ENCODE measurements at regions not wholly inside any gene's neighbourhood (a gene's known extent, or its start where the extent isn't known, plus 50 kb on each side); places are given as distances from the start of the nearest gene placed in this dataset.

DNA sequence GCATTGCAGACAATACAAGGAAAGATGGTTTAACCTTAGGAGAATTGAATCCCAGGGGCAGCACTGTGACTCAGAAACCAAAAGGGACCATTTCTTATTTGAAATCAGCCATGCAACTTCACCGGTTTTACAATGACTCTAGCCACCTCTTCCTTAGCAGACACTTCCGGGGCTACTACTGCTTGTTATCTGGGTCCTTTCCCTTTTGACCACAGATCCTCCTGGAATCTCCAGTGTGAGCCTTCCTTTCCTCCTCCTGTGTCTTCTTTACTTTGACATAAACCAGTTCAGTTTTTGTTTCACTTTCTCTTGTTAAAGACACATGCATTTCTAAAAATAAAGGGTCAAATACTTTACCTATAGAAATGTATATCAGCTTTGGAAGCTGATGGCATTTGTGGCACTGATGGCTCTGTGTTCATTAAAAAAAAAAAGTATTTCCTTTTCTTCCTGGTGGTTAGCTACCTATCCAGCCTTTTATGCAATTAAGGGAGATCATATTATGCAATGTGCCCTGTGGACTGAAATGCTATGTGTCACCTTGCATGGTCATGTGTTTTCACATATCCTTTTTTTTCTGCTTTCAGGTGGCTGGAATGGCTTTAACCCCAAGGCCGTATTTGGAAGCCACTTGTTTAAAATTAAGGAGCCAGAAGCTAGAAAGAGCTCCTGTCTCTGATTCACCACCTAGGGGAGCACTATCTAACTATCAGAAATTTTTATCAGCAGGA lies 296.2 kb downstream of the CHL1 start:
- Mint-ChIP-seq H3K4me1 (peaks cover 2 to 7% of the 10 kb centered on the region in 2 donors), H3K4me3 (peak overlapping the region; percentile 30 to 73), H3K36me3 (no peaks in the 10 kb centered on the region), H3K9me3 (no peaks in the 10 kb centered on the region), H3K27me3 (no peaks in the 10 kb centered on the region), H3K27ac (no peak overlapping the region)
- ATAC-seq (replicated peaks) (no peak), DNase-seq (no peak)

DNA sequence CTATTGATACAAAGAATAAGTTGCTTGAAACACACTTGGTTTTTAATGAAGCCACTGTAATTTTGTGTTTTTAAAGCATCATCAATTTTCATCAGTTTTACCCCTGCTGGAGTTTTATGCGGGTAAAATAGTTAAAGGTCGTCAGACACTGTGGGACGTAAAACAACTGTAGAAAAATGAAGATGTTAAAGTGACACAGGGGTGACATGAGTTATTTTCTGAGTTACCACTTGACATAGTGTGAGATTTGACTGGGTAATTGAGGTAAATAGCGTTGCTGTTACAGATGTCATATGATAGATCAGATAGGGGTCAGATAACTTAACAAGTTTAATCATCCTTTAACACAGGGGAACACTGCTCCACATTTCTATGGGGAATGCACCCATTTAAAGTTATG lies 297.6 kb downstream of the CHL1 start:
- Mint-ChIP-seq H3K4me1 (peaks cover 2 to 7% of the 10 kb centered on the region in 2 donors), H3K27me3 (no peaks in the 10 kb centered on the region), H3K27ac (no peak overlapping the region), H3K36me3 (no peaks in the 10 kb centered on the region), H3K4me3 (no peak overlapping the region), H3K9me3 (no peaks in the 10 kb centered on the region)
- ATAC-seq (replicated peaks) = no peak
- no peak for DNase-seq

DNA sequence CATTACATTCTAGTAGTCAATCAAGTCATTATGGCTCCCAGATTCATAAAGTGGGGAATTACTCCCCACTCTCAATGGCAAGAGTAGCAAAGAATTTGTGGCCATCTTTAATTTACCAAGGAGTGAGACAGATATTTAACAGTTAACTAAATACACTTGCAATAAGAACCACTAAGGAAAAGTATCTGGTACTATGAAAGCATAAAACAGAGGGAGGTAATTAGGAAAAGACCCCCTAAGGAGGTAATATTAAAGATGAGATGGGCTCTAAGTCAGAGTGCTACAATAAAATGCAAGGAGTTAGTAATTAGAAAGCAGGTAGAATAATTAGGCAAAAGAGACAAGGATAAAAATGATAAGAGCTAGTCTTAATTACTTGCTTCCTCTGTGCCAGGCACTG lies 301.9 kb downstream of the CHL1 start:
- DNase-seq = no peak
- ATAC-seq (replicated peaks) = no peak
- Mint-ChIP-seq H3K36me3 (no peaks in the 10 kb centered on the region), H3K27me3 (no peaks in the 10 kb centered on the region), H3K9me3 (no peaks in the 10 kb centered on the region), H3K4me1 (no peaks in the 10 kb centered on the region), H3K4me3 (no peak overlapping the region), H3K27ac (no peak overlapping the region)

DNA sequence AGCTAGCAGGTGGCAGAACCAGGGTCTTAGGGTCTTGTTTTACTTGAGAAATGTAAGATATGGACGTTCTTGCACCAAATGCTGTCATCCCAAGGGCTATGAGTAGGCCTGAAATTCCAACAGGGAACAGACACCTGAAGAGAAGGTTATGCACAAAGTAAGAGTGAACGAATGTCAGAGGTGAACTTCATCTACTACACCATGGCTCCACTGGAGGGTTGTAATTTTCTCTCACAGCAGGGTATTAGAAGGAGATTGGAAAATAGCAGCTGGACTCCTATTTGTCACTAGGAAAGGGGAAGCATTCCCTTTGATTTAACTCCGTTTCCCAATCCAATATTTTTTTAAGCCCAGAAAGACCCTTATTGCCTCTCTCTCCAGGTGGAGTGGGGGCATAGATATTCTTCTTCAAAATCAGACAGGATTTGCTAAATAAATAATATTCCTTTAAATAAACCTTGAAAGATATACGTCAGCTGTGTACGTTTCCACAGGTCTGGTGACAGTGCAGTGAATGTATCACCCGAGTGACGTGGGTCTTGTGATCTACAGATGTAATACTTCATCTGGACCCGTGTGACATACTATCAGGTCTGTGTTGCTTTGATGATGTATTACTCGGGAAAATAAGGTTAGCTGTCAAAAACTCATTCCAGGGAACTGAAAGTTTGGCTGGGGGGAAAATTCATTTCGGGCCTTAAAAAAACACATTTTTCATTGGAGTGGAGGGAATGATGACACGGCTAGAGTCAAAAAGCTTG lies 302.6 kb downstream of the CHL1 start:
- no peak for ATAC-seq (replicated peaks)
- Mint-ChIP-seq H3K27ac (no peak overlapping the region), H3K4me1 (no peaks in the 10 kb centered on the region), H3K36me3 (no peaks in the 10 kb centered on the region), H3K4me3 (no peak overlapping the region), H3K27me3 (no peaks in the 10 kb centered on the region), H3K9me3 (no peaks in the 10 kb centered on the region)
- DNase-seq = no peak

DNA sequence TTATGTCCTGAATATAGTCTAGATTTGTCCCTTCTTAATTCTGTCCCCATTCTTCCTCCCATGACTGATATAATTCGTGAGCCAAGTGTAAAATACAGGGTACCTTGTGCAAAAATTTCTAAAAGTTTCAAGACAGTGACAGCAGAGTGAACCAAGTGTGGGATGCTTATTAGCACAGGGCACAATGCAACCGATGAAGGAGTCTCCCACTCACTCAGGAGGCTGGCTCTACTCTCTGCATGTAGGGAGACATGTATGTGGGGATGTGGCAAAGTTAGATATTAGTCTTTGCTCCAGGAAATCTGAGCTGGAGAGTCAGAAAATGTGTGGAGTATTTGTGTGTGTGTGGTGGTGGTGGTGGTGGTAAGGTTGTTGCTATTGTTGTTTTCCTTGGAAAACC lies 305.9 kb downstream of the CHL1 start:
- Mint-ChIP-seq H3K9me3 (peaks cover under 1 to 1% of the 10 kb centered on the region in 2 donors), H3K4me1 (no peaks in the 10 kb centered on the region), H3K36me3 (no peaks in the 10 kb centered on the region), H3K27ac (no peak overlapping the region), H3K27me3 (no peaks in the 10 kb centered on the region), H3K4me3 (no peak overlapping the region)
- ATAC-seq (replicated peaks) (peak in 1 of 2 donors; percentile 29), DNase-seq (no peak)

DNA sequence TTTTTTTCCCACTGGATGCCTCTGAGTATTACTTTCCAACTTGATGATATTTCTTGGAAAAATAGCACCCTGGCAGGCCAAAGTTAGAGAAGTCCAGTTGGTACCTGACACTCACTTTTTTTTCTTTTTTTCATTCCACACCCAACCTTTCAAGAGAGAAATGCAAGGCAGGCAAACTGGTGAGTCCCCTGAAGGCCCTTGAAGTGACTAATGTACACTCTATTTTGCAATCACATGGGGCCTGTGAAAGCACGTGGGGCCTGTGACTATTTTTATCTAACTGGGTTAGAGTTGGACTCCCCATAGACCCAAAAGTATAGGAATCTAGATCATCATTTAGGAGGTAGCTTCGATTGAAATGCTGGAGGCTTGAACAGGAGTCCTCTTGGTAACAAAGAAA lies 316.7 kb downstream of the CHL1 start:
- Mint-ChIP-seq H3K4me3 (no peak overlapping the region), H3K36me3 (no peaks in the 10 kb centered on the region), H3K27me3 (no peaks in the 10 kb centered on the region), H3K27ac (no peak overlapping the region), H3K9me3 (peaks cover 3 to 4% of the 10 kb centered on the region in 2 donors), H3K4me1 (no peaks in the 10 kb centered on the region)
- DNase-seq (no peak), ATAC-seq (replicated peaks) (no peak)

DNA sequence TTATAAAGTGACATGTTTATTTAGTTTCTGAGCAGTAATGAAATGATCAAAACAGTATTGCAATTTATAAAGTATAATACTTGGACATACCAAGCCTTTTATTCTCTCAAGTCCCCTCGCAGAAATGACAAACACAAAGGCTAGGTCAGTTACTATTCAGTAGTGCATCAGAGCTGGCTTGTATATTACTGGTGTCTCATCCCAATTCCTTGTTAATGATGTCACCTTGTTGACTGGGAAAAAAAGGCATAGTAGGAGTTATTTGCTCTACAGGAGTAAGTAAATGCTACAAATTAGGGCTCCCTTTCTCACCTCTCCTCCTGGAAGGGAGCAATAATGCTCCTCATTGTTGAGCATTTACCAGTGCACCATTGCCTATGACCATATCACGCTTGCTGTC lies 317.6 kb downstream of the CHL1 start:
- DNase-seq (no peak), ATAC-seq (replicated peaks) (no peak)
- H3K4me1 Mint-ChIP-seq = no peaks in the 10 kb centered on the region

DNA sequence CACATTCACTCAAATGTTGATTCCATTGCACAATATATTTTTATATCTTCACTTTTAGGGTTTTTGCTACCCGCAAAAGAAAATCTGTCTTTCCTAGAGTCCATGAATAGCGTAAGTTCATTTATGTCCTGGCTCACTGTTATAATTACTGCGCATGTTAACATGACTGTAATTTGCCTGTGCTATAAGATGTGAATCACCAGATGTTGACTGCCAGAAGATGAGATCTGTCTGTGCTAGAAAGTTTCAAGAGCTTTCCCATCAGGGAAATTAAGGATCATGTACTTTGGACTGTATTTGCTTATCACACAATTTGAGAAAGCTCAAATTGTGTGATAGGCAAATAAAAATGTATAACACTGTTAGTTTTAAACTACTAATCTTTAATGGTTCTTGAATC lies 322.5 kb downstream of the CHL1 start:
- Mint-ChIP-seq H3K36me3 (no peaks in the 10 kb centered on the region), H3K27ac (no peak overlapping the region), H3K27me3 (no peaks in the 10 kb centered on the region), H3K4me1 (no peaks in the 10 kb centered on the region), H3K4me3 (no peak overlapping the region), H3K9me3 (no peaks in the 10 kb centered on the region)
- ATAC-seq (replicated peaks) (no peak), DNase-seq (no peak)

More for the DNA sequence above, 317.6 kb downstream of the CHL1 start:
- Mint-ChIP-seq H3K27me3 (no peaks in the 10 kb centered on the region), H3K36me3 (no peaks in the 10 kb centered on the region), H3K4me3 (no peak overlapping the region), H3K27ac (no peak overlapping the region), H3K9me3 (peaks cover under 1 to 2% of the 10 kb centered on the region in 2 donors)

DNA sequence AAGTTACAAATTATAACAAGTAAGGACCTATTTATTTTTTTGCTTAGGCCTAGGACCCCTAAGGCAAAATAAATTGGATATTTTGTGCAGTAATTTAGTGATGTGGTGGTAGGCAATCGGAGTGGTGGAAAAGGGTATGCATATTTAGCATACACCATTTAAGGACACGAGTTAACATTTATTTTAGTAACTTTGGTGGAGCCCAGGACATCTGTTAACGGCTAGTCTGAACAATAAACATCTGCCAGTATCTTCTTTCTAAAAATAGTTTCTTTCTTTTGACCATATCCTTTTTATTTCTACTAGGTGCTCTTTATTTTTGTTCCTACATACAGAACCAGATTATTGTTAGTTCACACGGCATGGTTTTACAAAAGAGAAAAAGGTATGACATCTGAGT lies 326.3 kb downstream of the CHL1 start:
- H3K4me1 Mint-ChIP-seq = no peaks in the 10 kb centered on the region
- no peak overlapping the region for H3K27ac Mint-ChIP-seq
- H3K36me3 Mint-ChIP-seq = no peaks in the 10 kb centered on the region
- ATAC-seq (replicated peaks) = no peak
- H3K27me3 Mint-ChIP-seq = no peaks in the 10 kb centered on the region
- H3K9me3 Mint-ChIP-seq = no peaks in the 10 kb centered on the region
- DNase-seq = no peak
- H3K4me3 Mint-ChIP-seq = no peak overlapping the region

DNA sequence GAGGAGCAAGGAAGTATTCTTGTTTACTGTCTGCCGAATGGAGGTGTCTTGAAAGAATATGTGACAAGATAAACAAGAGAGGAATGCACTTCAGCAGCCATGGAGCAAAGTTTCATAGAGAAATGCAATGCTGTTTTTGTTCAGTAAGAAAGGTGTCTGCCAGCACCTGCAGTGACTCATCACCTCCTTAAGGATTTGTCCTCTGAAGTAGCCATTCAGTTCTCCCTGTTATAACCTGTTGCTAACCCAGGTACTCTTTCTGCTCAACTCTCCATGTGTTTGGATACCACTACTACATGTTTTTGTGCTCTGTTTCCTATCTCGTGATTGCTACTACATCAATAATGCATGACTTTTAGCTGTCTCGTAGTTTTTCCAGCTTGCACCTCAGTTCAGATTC lies 328.9 kb downstream of the CHL1 start:
- Mint-ChIP-seq H3K27ac (no peak overlapping the region), H3K27me3 (no peaks in the 10 kb centered on the region), H3K4me3 (no peak overlapping the region), H3K4me1 (no peaks in the 10 kb centered on the region), H3K9me3 (peaks cover 0 to 1% of the 10 kb centered on the region in 2 donors), H3K36me3 (no peaks in the 10 kb centered on the region)
- DNase-seq = no peak
- ATAC-seq (replicated peaks) = no peak

DNA sequence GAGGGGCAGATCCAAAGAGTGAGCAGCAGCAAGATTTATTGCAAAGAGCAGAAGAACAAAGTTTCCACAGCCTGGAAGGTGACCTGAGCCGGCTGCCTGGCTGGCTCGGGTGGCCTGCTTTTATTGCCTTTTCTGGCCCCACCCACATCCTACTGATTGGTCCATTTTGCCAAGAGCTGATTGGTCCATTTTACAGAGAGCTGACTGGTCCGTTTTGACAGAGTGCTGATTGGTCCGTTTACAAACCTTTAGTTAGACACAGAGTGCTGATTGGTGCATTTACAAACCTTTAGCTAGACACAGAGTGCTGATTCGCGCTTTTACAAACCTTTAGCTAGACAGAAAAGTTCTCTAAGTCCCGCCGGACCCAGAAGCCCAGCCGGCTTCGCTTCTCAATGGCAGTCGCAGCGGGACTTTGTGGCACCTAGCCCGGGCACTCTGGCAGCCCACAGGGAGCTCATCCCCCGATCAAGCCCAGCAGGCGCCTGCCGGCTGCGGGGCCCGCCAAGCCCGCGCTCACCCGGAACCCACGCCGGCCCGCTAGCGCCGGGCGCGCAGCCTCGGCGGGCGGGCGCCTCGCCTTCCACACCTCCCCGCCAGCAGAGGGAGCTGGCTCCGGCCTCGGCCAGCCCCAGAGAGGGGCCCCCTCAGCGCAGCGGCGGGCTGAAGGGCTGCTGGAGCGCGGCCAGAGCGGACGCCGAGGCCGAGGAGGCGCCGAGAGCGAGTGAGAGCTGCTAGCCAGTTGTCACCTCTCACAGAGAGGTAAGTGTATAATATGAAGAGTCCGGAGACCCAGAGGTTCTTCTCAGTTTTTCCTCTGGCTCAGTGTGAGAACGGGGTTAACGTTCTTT lies 339.2 kb downstream of the CHL1 start:
- no peaks in the 10 kb centered on the region for H3K36me3 Mint-ChIP-seq
- peaks cover 7% of the 10 kb centered on the region in 2 donors for H3K9me3 Mint-ChIP-seq
- H3K4me3 Mint-ChIP-seq = peak overlapping the region; percentile 44 to 75
- no peaks in the 10 kb centered on the region for H3K4me1 Mint-ChIP-seq
- H3K27ac Mint-ChIP-seq = no peak overlapping the region
- ATAC-seq (replicated peaks) = peak; percentile 53 to 75
- no peak for DNase-seq
- no peaks in the 10 kb centered on the region for H3K27me3 Mint-ChIP-seq

DNA sequence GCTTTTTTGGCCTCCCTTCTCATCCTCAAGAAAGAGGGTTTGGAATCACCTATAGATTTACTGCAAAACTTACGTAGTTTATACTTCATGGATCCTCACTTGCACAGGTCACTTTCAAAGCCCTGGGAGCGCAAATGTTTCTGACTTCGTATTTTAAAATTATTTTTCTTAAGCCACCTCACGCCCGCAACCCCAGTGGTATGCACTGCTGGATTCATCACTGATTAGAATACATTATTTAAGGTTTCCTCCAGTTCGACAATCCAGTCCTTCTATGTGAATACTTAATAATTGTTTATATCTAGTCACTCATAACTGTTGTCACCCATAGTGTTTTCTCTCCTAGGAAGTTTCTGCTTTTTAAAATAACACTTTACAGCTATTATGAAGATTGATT lies 339.9 kb downstream of the CHL1 start:
- Mint-ChIP-seq H3K9me3 (peaks cover 4 to 6% of the 10 kb centered on the region in 2 donors), H3K27me3 (no peaks in the 10 kb centered on the region), H3K4me3 (peak overlapping the region in 1 of 2 donors; percentile 75), H3K36me3 (no peaks in the 10 kb centered on the region), H3K4me1 (no peaks in the 10 kb centered on the region), H3K27ac (no peak overlapping the region)
- DNase-seq (no peak), ATAC-seq (replicated peaks) (no peak)

DNA sequence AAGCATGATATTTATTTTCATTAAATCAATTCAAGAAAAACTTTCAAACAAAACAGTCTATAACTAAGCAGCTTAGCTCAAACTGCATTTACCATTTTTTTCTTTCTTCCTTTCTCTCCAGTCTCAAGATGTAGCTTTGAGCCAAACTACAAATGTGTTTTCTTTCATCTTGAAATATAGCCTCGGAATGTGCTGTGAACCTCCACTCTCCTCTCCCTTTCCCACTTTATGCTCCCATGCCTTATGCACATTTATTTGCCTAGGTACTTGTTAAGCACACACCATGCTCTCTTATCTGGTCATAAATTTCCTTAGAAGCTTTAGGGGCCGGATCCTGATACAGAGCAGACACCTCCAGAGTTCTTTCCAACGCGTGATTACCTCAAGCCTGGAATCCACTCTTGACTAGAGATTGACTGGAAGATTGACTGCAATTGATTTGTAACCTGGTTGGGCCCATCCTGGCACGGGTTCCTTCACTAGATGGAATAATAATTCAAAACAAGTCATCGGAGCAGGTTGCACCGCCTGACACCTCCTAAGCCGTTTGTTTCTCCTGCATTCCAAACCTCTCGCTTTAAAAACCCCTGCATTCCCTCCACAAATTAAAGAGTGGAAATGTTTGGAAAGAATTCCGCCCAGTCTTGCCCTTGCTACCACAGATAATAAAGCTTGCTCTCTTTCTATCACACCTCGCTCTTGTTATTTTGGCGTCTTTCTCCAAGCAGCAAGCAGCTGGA lies 344.7 kb downstream of the CHL1 start:
- Mint-ChIP-seq H3K4me1 (no peaks in the 10 kb centered on the region), H3K27me3 (no peaks in the 10 kb centered on the region), H3K9me3 (no peaks in the 10 kb centered on the region), H3K27ac (no peak overlapping the region), H3K36me3 (no peaks in the 10 kb centered on the region), H3K4me3 (no peak overlapping the region)
- DNase-seq (no peak), ATAC-seq (replicated peaks) (no peak)

DNA sequence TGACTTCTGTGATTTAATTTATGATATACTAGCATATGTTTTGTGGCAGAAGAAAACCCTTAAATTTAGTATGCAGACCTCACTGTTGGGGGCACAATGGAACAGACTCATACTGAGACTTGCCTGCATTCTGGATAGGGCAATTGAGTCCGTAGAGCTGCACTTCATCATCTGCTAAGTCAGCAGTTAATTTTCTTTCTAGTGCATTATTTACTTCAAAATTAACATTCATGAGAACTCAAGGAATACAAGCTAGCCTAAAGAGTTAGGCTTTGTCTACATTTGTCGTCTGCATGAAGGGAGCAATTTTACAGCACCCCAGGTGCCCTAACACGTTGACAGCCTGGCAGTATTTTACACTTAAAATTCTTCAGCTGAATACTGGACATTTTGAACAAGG lies 345.5 kb downstream of the CHL1 start:
- no peak overlapping the region for H3K27ac Mint-ChIP-seq
- no peaks in the 10 kb centered on the region for H3K27me3 Mint-ChIP-seq
- DNase-seq (no peak), ATAC-seq (replicated peaks) (no peak)
- H3K4me1 Mint-ChIP-seq = no peaks in the 10 kb centered on the region
- H3K36me3 Mint-ChIP-seq = no peaks in the 10 kb centered on the region
- H3K4me3 Mint-ChIP-seq = no peak overlapping the region
- no peaks in the 10 kb centered on the region for H3K9me3 Mint-ChIP-seq
